GM10248 (cell line): ENCODE measurements at regions not wholly inside any gene's neighbourhood (a gene's known extent, or its start where the extent isn't known, plus 50 kb on each side); places are given as distances from the start of the nearest gene placed in this dataset.
"Not testable (repeated sequence)": the region's sequence is repeated elsewhere in the genome, so short reads cannot be mapped to it uniquely, and the experiment has no call there.

ENCODE experiments used
- CTCF ChIA-PET: fragments of 300-600 bp; sonication (Branson Sonifier 250); formaldehyde crosslinking; extraction: SDS; loops from one replicate; lab custom pipeline; 2021; ENCODE audit warnings: antibody characterized with exemption; lab: Yijun Ruan, JAX
- POLR2A ChIA-PET: fragments of 350-650 bp; sonication (Branson Sonifier 250); formaldehyde crosslinking; extraction: SDS; loops from one replicate; lab custom pipeline; 2020; ENCODE audit warnings: antibody characterized with exemption; lab: Yijun Ruan, JAX
- DNase-seq: peaks from one replicate; pipeline ENCODE4 v3.0.0; 2012; ENCODE audit errors: extremely low spot score
- CTCF ChIP-seq: IDR thresholded peaks from 2 replicates; pipeline ENCODE4 v1.5.1; 2012; ENCODE audit warnings: mild to moderate bottlenecking, low read depth; ENCODE audit errors: extremely low read depth, missing control alignments, control extremely low read depth

GRCh38 chr3:159364511-159364910 is 562.7 kb downstream of the MFSD1 start:
- POLR2A ChIA-PET = no interaction called here
- no peak for DNase-seq
- CTCF ChIA-PET = interaction anchor here (1.9 kb wide), 1 partner anchor 15 kb away, joined by 5 read pairs; no protein-coding TSS in a partner anchor
- no peak for TF ChIP-seq CTCF

- POLR2A ChIA-PET = no interaction called here
- TF ChIP-seq CTCF = no peak
- no peak for DNase-seq
- CTCF ChIA-PET = no interaction called here
Observed at GRCh38 chr3:159366476-159366875, 564.6 kb downstream of the MFSD1 start.

GRCh38 chr3:159371961-159372360 is 570.1 kb downstream of the MFSD1 start:
- ChIA-PET CTCF (no interaction called here), POLR2A (no interaction called here)
- DNase-seq = no peak
- no peak for TF ChIP-seq CTCF

- no peak for TF ChIP-seq CTCF
- no peak for DNase-seq
- POLR2A ChIA-PET = no interaction called here
- CTCF ChIA-PET = interaction anchor here (0.8 kb wide), 1 partner anchor 30 kb away, joined by 3 read pairs; no protein-coding TSS in a partner anchor
Observed at GRCh38 chr3:159378396-159379194, 576.7 kb downstream of the MFSD1 start.

- CTCF ChIA-PET = interaction anchor here (1.0 kb wide), 1 partner anchor 29 kb away, joined by 3 read pairs; no protein-coding TSS in a partner anchor
- no peak for TF ChIP-seq CTCF
- DNase-seq = no peak
- POLR2A ChIA-PET = no interaction called here
Observed at GRCh38 chr3:159380891-159381290, 579.0 kb downstream of the MFSD1 start.

- TF ChIP-seq CTCF = no peak
- CTCF ChIA-PET = no interaction called here
- DNase-seq = no peak
- POLR2A ChIA-PET = no interaction called here
Observed at GRCh38 chr3:159390656-159391212, 588.9 kb downstream of the MFSD1 start.

- DNase-seq, CTCF ChIA-PET, POLR2A ChIA-PET: not testable (repeated sequence)
Observed at GRCh38 chr3:159397683-159398082, 591.0 kb upstream of the IL12A start.
